Transverse colon (tissue), 4 donors: ENCODE measurements at regions not wholly inside any gene's neighbourhood (a gene's known extent, or its start where the extent isn't known, plus 50 kb on each side); places are given as distances from the start of the nearest gene placed in this dataset.

Source experiments
- CTCF ChIP-seq, 5 experiments: fragments of 200-600 bp in 3 of 5; fragments of 450-650 bp in 2 of 5; sonication (generic) in 3 of 5; IDR thresholded peaks; 1 replicate in 2 of 5; 2 replicates in 3 of 5; pipeline ENCODE4 v1.5.1; 2016 to 2017; ENCODE audit warnings: antibody characterized with exemption in 5 of 5, inconsistent platforms in 3 of 5, mild to moderate bottlenecking in 2 of 5, moderate library complexity in 1 of 5
- EP300 ChIP-seq: sonication (generic); formaldehyde crosslinking; IDR thresholded peaks from one replicate; pipeline ENCODE4 v1.6.1; 2017; ENCODE audit warnings: antibody characterized with exemption, low read depth
- POLR2A ChIP-seq: fragments of 450-650 bp; IDR thresholded peaks from one replicate; pipeline ENCODE4 v1.6.1; 2016; ENCODE audit warnings: antibody characterized with exemption, mild to moderate bottlenecking, moderate library complexity
- POLR2AphosphoS5 ChIP-seq, 3 donors: sonication (generic); formaldehyde crosslinking; IDR thresholded peaks; one replicate each; pipeline ENCODE4 v1.6.1; 2016; ENCODE audit warnings: antibody characterized with exemption in 3 of 3

GRCh38 chr9:16329671-16330113, 540.8 kb downstream of the BNC2 start:
- no peak for TF ChIP-seq POLR2A
- no peak for TF ChIP-seq CTCF (IDR thresholded peaks at IDR 0.05)
- no peak for TF ChIP-seq EP300
- TF ChIP-seq POLR2AphosphoS5 (IDR thresholded peaks at IDR 0.05) = no peak
